ENCODE measurements at regions not wholly inside any gene's neighbourhood (a gene's known extent, or its start where the extent isn't known, plus 50 kb on each side); places are given as distances from the start of the nearest gene placed in this dataset.

GRCh38 chr4:155530857-155531256, 135.8 kb upstream of the GUCY1A1 start:
- TF ChIP-seq EZH2 (IDR thresholded peaks at IDR 0.05; ENCODE audit: borderline replicate concordance, insufficient read depth, low read length, poor library complexity, severe bottlenecking) (no peak), EP300 (conservative IDR thresholded peaks at IDR 0.05; ENCODE audit: poor library complexity, severe bottlenecking) (no peak), TAF1 (IDR thresholded peaks at IDR 0.05; ENCODE audit: low read depth) (no peak), REST (IDR thresholded peaks at IDR 0.05; ENCODE audit: borderline replicate concordance) (no peak), POLR2AphosphoS5 (IDR thresholded peaks at IDR 0.05) (no peak), MXI1 (conservative IDR thresholded peaks at IDR 0.05; ENCODE audit: poor library complexity, severe bottlenecking) (no peak), SMC3 (conservative IDR thresholded peaks at IDR 0.05; ENCODE audit: poor library complexity) (no peak)
- TF ChIP-seq, protein P1, sequence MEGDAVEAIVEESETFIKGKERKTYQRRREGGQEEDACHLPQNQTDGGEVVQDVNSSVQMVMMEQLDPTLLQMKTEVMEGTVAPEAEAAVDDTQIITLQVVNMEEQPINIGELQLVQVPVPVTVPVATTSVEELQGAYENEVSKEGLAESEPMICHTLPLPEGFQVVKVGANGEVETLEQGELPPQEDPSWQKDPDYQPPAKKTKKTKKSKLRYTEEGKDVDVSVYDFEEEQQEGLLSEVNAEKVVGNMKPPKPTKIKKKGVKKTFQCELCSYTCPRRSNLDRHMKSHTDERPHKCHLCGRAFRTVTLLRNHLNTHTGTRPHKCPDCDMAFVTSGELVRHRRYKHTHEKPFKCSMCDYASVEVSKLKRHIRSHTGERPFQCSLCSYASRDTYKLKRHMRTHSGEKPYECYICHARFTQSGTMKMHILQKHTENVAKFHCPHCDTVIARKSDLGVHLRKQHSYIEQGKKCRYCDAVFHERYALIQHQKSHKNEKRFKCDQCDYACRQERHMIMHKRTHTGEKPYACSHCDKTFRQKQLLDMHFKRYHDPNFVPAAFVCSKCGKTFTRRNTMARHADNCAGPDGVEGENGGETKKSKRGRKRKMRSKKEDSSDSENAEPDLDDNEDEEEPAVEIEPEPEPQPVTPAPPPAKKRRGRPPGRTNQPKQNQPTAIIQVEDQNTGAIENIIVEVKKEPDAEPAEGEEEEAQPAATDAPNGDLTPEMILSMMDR (IDR thresholded peaks at IDR 0.05; ENCODE audit: poor library complexity, severe bottlenecking), result no peak

Measured in neural cell (in vitro differentiated cells).